KOPT-K1 (cell line): ENCODE measurements at regions not wholly inside any gene's neighbourhood (a gene's known extent, or its start where the extent isn't known, plus 50 kb on each side); places are given as distances from the start of the nearest gene placed in this dataset.
"Not testable (repeated sequence)": the region's sequence is repeated elsewhere in the genome, so short reads cannot be mapped to it uniquely, and the experiment has no call there.

ENCODE experiments used
- H3K27ac ChIP-seq: fragments of 200-600 bp; sonication (generic); 2 replicates; pipeline ENCODE4 v1.5.1; 2016; ENCODE audit warnings: antibody characterized with exemption, mild to moderate bottlenecking, low read depth, low read length; ENCODE audit not compliant: poor library complexity, severe bottlenecking
- H3K36me3 ChIP-seq: fragments of 200-600 bp; sonication (generic); 2 replicates; pipeline ENCODE4 v1.5.1; 2017; ENCODE audit warnings: antibody characterized with exemption, mild to moderate bottlenecking, low read length, moderate library complexity; ENCODE audit not compliant: insufficient read depth
- H3K9me3 ChIP-seq: fragments of 200-600 bp; sonication (generic); 2 replicates; pipeline ENCODE4 v1.5.1; 2017; ENCODE audit warnings: antibody characterized with exemption, low read length, mild to moderate bottlenecking; ENCODE audit not compliant: insufficient read depth, poor library complexity, severe bottlenecking

- Histone ChIP-seq H3K27ac (no peak overlapping the region), H3K36me3 (no peaks in the 10 kb centered on the region), H3K9me3 (no peaks in the 10 kb centered on the region)
Measured at GRCh38 chr2:144643537-144644336, 123.8 kb upstream of the ZEB2 start.

- Histone ChIP-seq H3K36me3 (no peaks in the 10 kb centered on the region), H3K9me3 (no peaks in the 10 kb centered on the region), H3K27ac (no peak overlapping the region)
Measured at GRCh38 chr2:144642856-144643255, 122.9 kb upstream of the ZEB2 start.

- Histone ChIP-seq H3K27ac (no peak overlapping the region), H3K36me3 (no peaks in the 10 kb centered on the region), H3K9me3 (no peaks in the 10 kb centered on the region)
Measured at GRCh38 chr2:144642131-144642530, 122.2 kb upstream of the ZEB2 start.

GRCh38 chr2:144638250-144638649 is 118.3 kb upstream of the ZEB2 start:
- not testable (repeated sequence) for H3K36me3 ChIP-seq, H3K27ac ChIP-seq, H3K9me3 ChIP-seq

- H3K9me3 ChIP-seq, H3K27ac ChIP-seq, H3K36me3 ChIP-seq: not testable (repeated sequence)
Measured at GRCh38 chr2:144636860-144637259, 116.9 kb upstream of the ZEB2 start.

GRCh38 chr2:144632809-144633208 is 112.9 kb upstream of the ZEB2 start:
- Histone ChIP-seq H3K27ac (no peak overlapping the region), H3K9me3 (no peaks in the 10 kb centered on the region), H3K36me3 (no peaks in the 10 kb centered on the region)

GRCh38 chr2:144631636-144632035 is 111.7 kb upstream of the ZEB2 start:
- Histone ChIP-seq H3K27ac (no peak overlapping the region), H3K36me3 (no peaks in the 10 kb centered on the region), H3K9me3 (no peaks in the 10 kb centered on the region)

GRCh38 chr2:144630459-144631215 is 110.7 kb upstream of the ZEB2 start:
- Histone ChIP-seq H3K9me3 (no peaks in the 10 kb centered on the region), H3K27ac (no peak overlapping the region), H3K36me3 (no peaks in the 10 kb centered on the region)

- Histone ChIP-seq H3K36me3 (no peaks in the 10 kb centered on the region), H3K9me3 (no peaks in the 10 kb centered on the region), H3K27ac (no peak overlapping the region)
Measured at GRCh38 chr2:144629935-144630334, 110.0 kb upstream of the ZEB2 start.

GRCh38 chr2:144628566-144628965 is 108.6 kb upstream of the ZEB2 start:
- Histone ChIP-seq H3K9me3 (no peaks in the 10 kb centered on the region), H3K27ac (no peak overlapping the region), H3K36me3 (no peaks in the 10 kb centered on the region)

- Histone ChIP-seq H3K27ac (no peak overlapping the region), H3K36me3 (no peaks in the 10 kb centered on the region), H3K9me3 (no peaks in the 10 kb centered on the region)
Measured at GRCh38 chr2:144625626-144626025, 105.7 kb upstream of the ZEB2 start.

GRCh38 chr2:144625226-144625625 is 105.3 kb upstream of the ZEB2 start:
- Histone ChIP-seq H3K9me3 (no peaks in the 10 kb centered on the region), H3K27ac (no peak overlapping the region)

GRCh38 chr2:144624451-144624850 is 104.5 kb upstream of the ZEB2 start:
- Histone ChIP-seq H3K9me3 (no peaks in the 10 kb centered on the region), H3K36me3 (no peaks in the 10 kb centered on the region), H3K27ac (no peak overlapping the region)

More at GRCh38 chr2:144625226-144625625, 105.3 kb upstream of the ZEB2 start:
- H3K36me3 ChIP-seq = no peaks in the 10 kb centered on the region

GRCh38 chr2:144622373-144622772 is 102.5 kb upstream of the ZEB2 start:
- not testable (repeated sequence) for H3K27ac ChIP-seq, H3K9me3 ChIP-seq, H3K36me3 ChIP-seq

GRCh38 chr2:144621266-144621665 is 101.3 kb upstream of the ZEB2 start:
- H3K9me3 ChIP-seq = no peaks in the 10 kb centered on the region
- H3K36me3 ChIP-seq = no peaks in the 10 kb centered on the region
- H3K27ac ChIP-seq = no peak overlapping the region

GRCh38 chr2:144619760-144620159 is 99.8 kb upstream of the ZEB2 start:
- Histone ChIP-seq H3K27ac (no peak overlapping the region), H3K9me3 (no peaks in the 10 kb centered on the region), H3K36me3 (no peaks in the 10 kb centered on the region)
